GM13977 (cell line): ENCODE measurements at regions not wholly inside any gene's neighbourhood (a gene's known extent, or its start where the extent isn't known, plus 50 kb on each side); places are given as distances from the start of the nearest gene placed in this dataset.
A peak's percentile ranks its signal among the peaks of the same experiment; 100 is the strongest.

Source experiments
- DNase-seq: peaks from one replicate; pipeline ENCODE4 v3.0.0; 2012; ENCODE audit warnings: low spot score
- CTCF ChIP-seq: IDR thresholded peaks from 2 replicates; pipeline ENCODE4 v1.5.1; 2012; ENCODE audit warnings: mild to moderate bottlenecking, control low read depth; ENCODE audit not compliant: insufficient read depth; ENCODE audit errors: extremely low read depth, missing control alignments
- in situ Hi-C: fragments of 300-500 bp; cut with MboI; formaldehyde crosslinking; loops from one replicate; pipeline ENCODE4 v1.12.0; 2022; ENCODE audit warnings: low sequenced_read_pairs, low pct_unique_long_range_greater_than_20kb, mixed read lengths, inconsistent platforms; ENCODE audit not compliant: unreplicated experiment

GRCh38 chr13:80263745-80264513 is 77.0 kb downstream of the SPRY2 start:
- in situ Hi-C loops: no loop called here
- DNase-seq: no peak
- TF ChIP-seq CTCF: no peak

GRCh38 chr13:80262051-80262695 is 78.8 kb downstream of the SPRY2 start:
- in situ Hi-C loops: no loop called here
- TF ChIP-seq CTCF: no peak
- DNase-seq: no peak

GRCh38 chr13:80259159-80259558 is 81.8 kb downstream of the SPRY2 start:
- no peak for TF ChIP-seq CTCF
- in situ Hi-C loops: no loop called here
- DNase-seq: no peak

- TF ChIP-seq CTCF: no peak
- peak; percentile 28 for DNase-seq
- in situ Hi-C loops: no loop called here
Observed at GRCh38 chr13:80256352-80256932, 84.5 kb downstream of the SPRY2 start.

- TF ChIP-seq CTCF: no peak
- DNase-seq: no peak
- in situ Hi-C loops: no loop called here
Observed at GRCh38 chr13:80255946-80256345, 85.0 kb downstream of the SPRY2 start.

GRCh38 chr13:80251403-80251802 is 89.5 kb downstream of the SPRY2 start:
- no peak for TF ChIP-seq CTCF
- DNase-seq: no peak
- in situ Hi-C loops: no loop called here
